ENCODE measurements at regions not wholly inside any gene's neighbourhood (a gene's known extent, or its start where the extent isn't known, plus 50 kb on each side); places are given as distances from the start of the nearest gene placed in this dataset.
"Not testable (repeated sequence)": the region's sequence is repeated elsewhere in the genome, so short reads cannot be mapped to it uniquely, and the experiment has no call there.

DNA sequence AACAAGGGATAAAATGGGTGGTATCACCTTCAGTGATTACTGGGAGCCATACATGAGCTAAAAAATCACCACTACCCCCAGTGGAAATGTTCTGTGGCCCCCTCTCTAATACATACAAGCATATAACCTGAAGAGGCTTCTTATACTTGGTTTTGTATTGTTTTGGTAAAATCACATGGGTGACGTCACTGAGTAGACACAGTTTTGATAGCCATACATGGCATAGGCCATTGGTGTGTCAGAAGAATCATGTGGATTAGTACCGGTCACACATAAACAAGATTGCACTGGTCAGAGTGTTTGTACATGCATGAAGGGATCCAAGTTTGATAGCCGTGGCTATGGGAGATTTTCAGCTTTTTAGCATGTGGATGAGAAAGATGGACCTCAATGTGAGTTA is 131.9 kb upstream of the RADX start:
- no peaks in the 10 kb centered on the region for H3K9me3 ChIP-seq
- TF ChIP-seq POLR2A (IDR thresholded peaks at IDR 0.05): no peak
- TF ChIP-seq, protein P1, sequence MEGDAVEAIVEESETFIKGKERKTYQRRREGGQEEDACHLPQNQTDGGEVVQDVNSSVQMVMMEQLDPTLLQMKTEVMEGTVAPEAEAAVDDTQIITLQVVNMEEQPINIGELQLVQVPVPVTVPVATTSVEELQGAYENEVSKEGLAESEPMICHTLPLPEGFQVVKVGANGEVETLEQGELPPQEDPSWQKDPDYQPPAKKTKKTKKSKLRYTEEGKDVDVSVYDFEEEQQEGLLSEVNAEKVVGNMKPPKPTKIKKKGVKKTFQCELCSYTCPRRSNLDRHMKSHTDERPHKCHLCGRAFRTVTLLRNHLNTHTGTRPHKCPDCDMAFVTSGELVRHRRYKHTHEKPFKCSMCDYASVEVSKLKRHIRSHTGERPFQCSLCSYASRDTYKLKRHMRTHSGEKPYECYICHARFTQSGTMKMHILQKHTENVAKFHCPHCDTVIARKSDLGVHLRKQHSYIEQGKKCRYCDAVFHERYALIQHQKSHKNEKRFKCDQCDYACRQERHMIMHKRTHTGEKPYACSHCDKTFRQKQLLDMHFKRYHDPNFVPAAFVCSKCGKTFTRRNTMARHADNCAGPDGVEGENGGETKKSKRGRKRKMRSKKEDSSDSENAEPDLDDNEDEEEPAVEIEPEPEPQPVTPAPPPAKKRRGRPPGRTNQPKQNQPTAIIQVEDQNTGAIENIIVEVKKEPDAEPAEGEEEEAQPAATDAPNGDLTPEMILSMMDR (IDR thresholded peaks at IDR 0.05 in 4 of 5, conservative IDR thresholded peaks at IDR 0.05 in 1 of 5): no peak
- no peak overlapping the region for H3K27ac ChIP-seq
- ATAC-seq (no peak), DNase-seq (no peak)
- no peaks in the 10 kb centered on the region for H3K27me3 ChIP-seq
- no peak overlapping the region for H3K4me3 ChIP-seq
- H3K4me1 ChIP-seq: no peaks in the 10 kb centered on the region
- no peaks in the 10 kb centered on the region for H3K36me3 ChIP-seq
- in situ Hi-C loops (cut with MboI; ENCODE audit: low sequenced_read_pairs in 4 of 4) (loop anchor here (10.0 to 25.0 kb wide), 2 partner anchors 307 to 315 kb away; no protein-coding TSS in a partner anchor), intact Hi-C loops (cut with DNase I; ENCODE audit: low total_unique reads) (loop anchor here (2.0 to 10.0 kb wide), 2 partner anchors 135 to 313 kb away; partner anchors contain the start of gene RADX)

DNA sequence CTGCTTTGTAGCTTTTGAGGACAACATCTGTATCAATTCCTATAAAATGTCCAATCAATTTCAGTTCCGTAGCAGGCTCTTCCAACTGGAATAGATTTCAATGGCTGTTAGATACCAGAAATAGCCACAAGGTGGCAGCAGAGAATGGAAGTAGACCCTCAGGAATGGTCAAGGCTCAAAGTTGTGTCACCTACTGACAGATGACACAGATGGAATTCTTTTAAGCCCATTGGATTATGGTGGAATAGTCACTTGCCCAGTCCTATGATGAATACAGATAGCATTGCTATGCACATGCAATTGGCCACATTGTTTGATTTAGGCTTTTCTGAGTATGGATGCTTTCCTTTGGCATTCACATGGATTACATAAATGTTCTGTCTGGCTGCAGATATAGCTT is 130.4 kb upstream of the RADX start:
- in situ Hi-C loops (cut with MboI; ENCODE audit: low sequenced_read_pairs in 4 of 4): loop anchor here (10.0 to 25.0 kb wide), 2 partner anchors 306 to 313 kb away; no protein-coding TSS in a partner anchor
- no peaks in the 10 kb centered on the region for H3K27me3 ChIP-seq
- H3K9me3 ChIP-seq: no peaks in the 10 kb centered on the region
- DNase-seq (peak in 1 of 2 donors; percentile 2), ATAC-seq (peak; percentile 65 to 87)
- no peak overlapping the region for H3K4me3 ChIP-seq
- intact Hi-C loops (cut with DNase I; ENCODE audit: low total_unique reads): loop anchor here (2.0 to 10.0 kb wide), 2 partner anchors 133 to 311 kb away; partner anchors contain the start of gene RADX
- no peak overlapping the region for H3K27ac ChIP-seq
- no peaks in the 10 kb centered on the region for H3K4me1 ChIP-seq
- no peaks in the 10 kb centered on the region for H3K36me3 ChIP-seq
- TF ChIP-seq, protein P1 (IDR thresholded peaks at IDR 0.05 in 4 of 5, conservative IDR thresholded peaks at IDR 0.05 in 1 of 5): peak; percentile 52 to 84 (median 67)
- no peak for TF ChIP-seq POLR2A (IDR thresholded peaks at IDR 0.05)

DNA sequence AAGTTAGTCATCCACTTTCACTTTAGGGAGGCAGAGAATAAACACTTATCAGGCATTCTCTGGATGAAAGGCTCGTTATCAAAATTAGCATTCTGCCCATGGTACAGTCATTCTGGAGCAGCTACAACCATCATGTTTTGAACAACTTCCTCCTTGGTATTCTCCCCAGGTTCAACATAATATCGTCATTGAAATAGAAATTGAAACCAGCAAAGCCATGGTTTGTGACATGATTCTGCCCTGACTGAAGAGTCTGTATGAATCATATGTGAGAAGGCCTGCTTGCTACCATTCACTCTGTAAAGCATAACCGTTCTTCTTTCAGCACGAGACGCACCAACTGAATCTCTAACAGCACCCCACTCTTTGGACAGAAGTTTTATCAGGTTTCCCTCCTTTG is 127.5 kb upstream of the RADX start:
- ATAC-seq: no peak
- intact Hi-C loops (cut with DNase I; ENCODE audit: low total_unique reads): loop anchor here (10.0 kb wide), 1 partner anchor 131 kb away; the partner anchor contains the start of gene RADX
- TF ChIP-seq, protein P1 (IDR thresholded peaks at IDR 0.05 in 4 of 5, conservative IDR thresholded peaks at IDR 0.05 in 1 of 5): no peak
- TF ChIP-seq POLR2A (IDR thresholded peaks at IDR 0.05): no peak
- H3K4me1 ChIP-seq: no peaks in the 10 kb centered on the region
- no peak overlapping the region for H3K27ac ChIP-seq
- H3K4me3 ChIP-seq: no peak overlapping the region
- H3K36me3 ChIP-seq: no peaks in the 10 kb centered on the region
- peaks cover 0 to 2% (median 0%) of the 10 kb centered on the region in 3 donors for H3K27me3 ChIP-seq
- no peak for DNase-seq
- no peaks in the 10 kb centered on the region for H3K9me3 ChIP-seq
- in situ Hi-C loops (cut with MboI; ENCODE audit: low sequenced_read_pairs in 4 of 4): loop anchor here (10.0 to 25.0 kb wide), 2 partner anchors 303 to 311 kb away; no protein-coding TSS in a partner anchor

DNA sequence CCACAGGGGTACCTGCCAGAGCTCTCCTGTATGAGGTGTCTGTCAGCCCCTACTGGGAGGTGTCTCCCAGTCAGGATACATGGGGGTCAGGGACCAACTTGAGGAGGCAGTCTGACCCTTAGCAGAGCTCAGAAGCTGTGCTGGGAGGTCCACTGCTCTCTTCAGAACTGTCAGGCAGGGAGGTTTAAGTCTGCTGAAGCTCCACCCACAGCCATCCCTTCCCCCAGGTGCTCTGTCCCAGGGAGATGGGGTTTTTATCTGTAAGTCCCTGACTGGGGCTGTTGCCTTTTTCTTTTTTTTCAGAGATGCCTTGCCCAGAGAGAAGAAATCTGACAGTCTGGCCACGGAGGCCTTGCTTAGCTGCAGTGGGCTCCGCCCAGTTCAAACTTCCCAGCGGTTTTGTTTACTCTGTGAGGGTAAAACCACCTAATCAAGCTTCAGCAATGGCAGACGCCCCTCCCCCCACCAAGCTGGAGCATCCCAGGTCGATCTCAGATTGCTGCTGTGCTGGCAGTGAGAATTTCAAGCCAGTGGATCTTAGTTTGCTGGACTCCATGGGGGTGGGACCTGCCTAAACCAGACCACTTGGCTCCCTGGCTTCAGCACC is 118.5 kb upstream of the RADX start:
- H3K27ac ChIP-seq; H3K9me3 ChIP-seq; intact Hi-C loops (cut with DNase I; ENCODE audit: low total_unique reads); H3K4me1 ChIP-seq; H3K27me3 ChIP-seq; DNase-seq; H3K4me3 ChIP-seq; ATAC-seq; H3K36me3 ChIP-seq: not testable (repeated sequence)
- in situ Hi-C loops (cut with MboI; ENCODE audit: low sequenced_read_pairs in 4 of 4): loop anchor here in 2 of 4 donors (25.0 kb wide), 1 partner anchor 294 kb away; no protein-coding TSS in a partner anchor

DNA sequence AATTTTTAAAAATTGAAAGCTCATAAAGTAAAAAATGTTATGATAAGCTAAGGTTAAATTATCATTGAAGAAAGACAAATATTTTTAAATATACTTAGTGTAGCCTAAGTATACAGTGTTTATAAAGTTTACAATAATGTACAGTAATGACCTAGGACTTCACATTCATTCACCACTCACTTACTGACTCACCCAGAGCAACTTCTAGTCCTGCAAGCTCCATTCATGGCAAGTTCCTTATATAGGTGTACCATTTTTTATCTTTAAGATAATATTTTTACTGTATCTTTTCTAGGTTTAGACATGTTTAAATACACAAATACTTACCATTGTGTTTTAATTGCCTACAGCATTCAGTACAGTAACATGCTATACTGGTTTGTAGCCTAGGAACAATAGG is 112.3 kb upstream of the RADX start:
- ATAC-seq (no peak), DNase-seq (no peak)
- H3K27me3 ChIP-seq: peaks cover 0 to 16% (median 0%) of the 10 kb centered on the region in 3 donors
- no peaks in the 10 kb centered on the region for H3K36me3 ChIP-seq
- intact Hi-C loops (cut with DNase I; ENCODE audit: low total_unique reads) (no loop called here), in situ Hi-C loops (cut with MboI; ENCODE audit: low sequenced_read_pairs in 4 of 4) (loop anchor here in 2 of 4 donors (25.0 kb wide), 1 partner anchor 288 kb away; no protein-coding TSS in a partner anchor)
- no peak overlapping the region for H3K27ac ChIP-seq
- H3K4me1 ChIP-seq: no peaks in the 10 kb centered on the region
- TF ChIP-seq, protein P1 (IDR thresholded peaks at IDR 0.05 in 4 of 5, conservative IDR thresholded peaks at IDR 0.05 in 1 of 5): no peak
- no peak for TF ChIP-seq POLR2A (IDR thresholded peaks at IDR 0.05)
- H3K4me3 ChIP-seq: no peak overlapping the region
- H3K9me3 ChIP-seq: no peaks in the 10 kb centered on the region
